ENCODE measurements at regions not wholly inside any gene's neighbourhood (a gene's known extent, or its start where the extent isn't known, plus 50 kb on each side); places are given as distances from the start of the nearest gene placed in this dataset.

DNA sequence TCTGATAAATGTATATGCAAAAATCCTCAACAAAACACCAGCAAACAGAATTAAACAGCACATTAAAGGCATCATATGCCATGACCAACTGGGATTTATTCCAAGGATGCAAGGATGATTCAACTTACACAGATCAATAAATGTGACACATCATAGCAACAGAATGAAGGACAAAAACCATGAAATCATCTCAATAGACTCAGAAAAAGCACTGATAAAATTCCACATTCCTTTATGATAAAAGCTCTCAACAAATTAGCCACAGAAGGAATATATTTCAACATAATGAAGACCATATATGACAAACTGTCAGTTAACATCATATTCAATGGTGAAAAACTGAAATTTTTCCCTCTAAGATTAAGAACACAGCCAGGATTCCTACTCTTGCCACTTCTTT is 691.6 kb downstream of the DIAPH3 start (continued):
- TF ChIP-seq, protein P1, sequence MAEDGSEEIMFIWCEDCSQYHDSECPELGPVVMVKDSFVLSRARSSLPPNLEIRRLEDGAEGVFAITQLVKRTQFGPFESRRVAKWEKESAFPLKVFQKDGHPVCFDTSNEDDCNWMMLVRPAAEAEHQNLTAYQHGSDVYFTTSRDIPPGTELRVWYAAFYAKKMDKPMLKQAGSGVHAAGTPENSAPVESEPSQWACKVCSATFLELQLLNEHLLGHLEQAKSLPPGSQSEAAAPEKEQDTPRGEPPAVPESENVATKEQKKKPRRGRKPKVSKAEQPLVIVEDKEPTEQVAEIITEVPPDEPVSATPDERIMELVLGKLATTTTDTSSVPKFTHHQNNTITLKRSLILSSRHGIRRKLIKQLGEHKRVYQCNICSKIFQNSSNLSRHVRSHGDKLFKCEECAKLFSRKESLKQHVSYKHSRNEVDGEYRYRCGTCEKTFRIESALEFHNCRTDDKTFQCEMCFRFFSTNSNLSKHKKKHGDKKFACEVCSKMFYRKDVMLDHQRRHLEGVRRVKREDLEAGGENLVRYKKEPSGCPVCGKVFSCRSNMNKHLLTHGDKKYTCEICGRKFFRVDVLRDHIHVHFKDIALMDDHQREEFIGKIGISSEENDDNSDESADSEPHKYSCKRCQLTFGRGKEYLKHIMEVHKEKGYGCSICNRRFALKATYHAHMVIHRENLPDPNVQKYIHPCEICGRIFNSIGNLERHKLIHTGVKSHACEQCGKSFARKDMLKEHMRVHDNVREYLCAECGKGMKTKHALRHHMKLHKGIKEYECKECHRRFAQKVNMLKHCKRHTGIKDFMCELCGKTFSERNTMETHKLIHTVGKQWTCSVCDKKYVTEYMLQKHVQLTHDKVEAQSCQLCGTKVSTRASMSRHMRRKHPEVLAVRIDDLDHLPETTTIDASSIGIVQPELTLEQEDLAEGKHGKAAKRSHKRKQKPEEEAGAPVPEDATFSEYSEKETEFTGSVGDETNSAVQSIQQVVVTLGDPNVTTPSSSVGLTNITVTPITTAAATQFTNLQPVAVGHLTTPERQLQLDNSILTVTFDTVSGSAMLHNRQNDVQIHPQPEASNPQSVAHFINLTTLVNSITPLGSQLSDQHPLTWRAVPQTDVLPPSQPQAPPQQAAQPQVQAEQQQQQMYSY (CRISPR knock-in tag; IDR thresholded peaks at IDR 0.05) = no peak
- TF ChIP-seq, protein P2, sequence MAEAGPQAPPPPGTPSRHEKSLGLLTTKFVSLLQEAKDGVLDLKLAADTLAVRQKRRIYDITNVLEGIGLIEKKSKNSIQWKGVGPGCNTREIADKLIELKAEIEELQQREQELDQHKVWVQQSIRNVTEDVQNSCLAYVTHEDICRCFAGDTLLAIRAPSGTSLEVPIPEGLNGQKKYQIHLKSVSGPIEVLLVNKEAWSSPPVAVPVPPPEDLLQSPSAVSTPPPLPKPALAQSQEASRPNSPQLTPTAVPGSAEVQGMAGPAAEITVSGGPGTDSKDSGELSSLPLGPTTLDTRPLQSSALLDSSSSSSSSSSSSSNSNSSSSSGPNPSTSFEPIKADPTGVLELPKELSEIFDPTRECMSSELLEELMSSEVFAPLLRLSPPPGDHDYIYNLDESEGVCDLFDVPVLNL (CRISPR knock-in tag; IDR thresholded peaks at IDR 0.05; ENCODE audit: borderline replicate concordance, low read depth) = no peak
- TF ChIP-seq NFATC4 (CRISPR knock-in tag; IDR thresholded peaks at IDR 0.05) = no peak
- TF ChIP-seq ZBTB21 (CRISPR knock-in tag; IDR thresholded peaks at IDR 0.05; ENCODE audit: borderline replicate concordance) = no peak
- TF ChIP-seq ZNF138 (CRISPR knock-in tag; conservative IDR thresholded peaks at IDR 0.05) = no peak
- no peak for TF ChIP-seq SP1 (CRISPR knock-in tag; conservative IDR thresholded peaks at IDR 0.05)
- no peak for TF ChIP-seq ZNF396 (CRISPR knock-in tag; IDR thresholded peaks at IDR 0.05; ENCODE audit: borderline replicate concordance)

DNA sequence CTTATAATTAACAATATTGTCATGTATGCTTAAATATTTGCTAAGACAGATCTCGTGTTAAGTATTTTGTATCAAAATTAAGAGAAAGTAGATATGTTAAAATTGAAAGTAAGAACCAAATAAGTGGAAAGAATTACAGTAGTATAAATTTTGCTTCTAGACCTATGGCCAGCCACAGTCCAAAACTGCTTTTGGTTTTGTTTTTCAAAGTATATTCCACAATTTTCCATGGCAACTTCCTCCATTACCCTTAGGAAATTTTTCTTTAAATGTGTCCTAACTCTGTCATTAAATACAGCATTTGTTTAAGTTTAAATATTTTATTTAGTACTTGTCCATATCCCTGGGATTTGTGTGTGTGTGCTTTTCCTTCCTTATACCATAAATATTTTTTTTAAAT is 689.0 kb downstream of the DIAPH3 start:
- CTCF ChIA-PET = no interaction called here
- ATAC-seq = no peak

More for the DNA sequence above, 689.0 kb downstream of the DIAPH3 start:
- peaks cover 5% of the 10 kb centered on the region for H3K36me3 Mint-ChIP-seq
- TF ChIP-seq CREB1 (CRISPR knock-in tag; IDR thresholded peaks at IDR 0.05) (no peak), ZNF232 (CRISPR knock-in tag; IDR thresholded peaks at IDR 0.05) (no peak), RELA (CRISPR knock-in tag; IDR thresholded peaks at IDR 0.05; ENCODE audit: borderline replicate concordance) (no peak), EMX1 (CRISPR knock-in tag; IDR thresholded peaks at IDR 0.05) (no peak), ZNF671 (CRISPR knock-in tag; IDR thresholded peaks at IDR 0.05) (no peak), NR3C1 (CRISPR knock-in tag; conservative IDR thresholded peaks at IDR 0.05; ENCODE audit: low read depth) (no peak), GTF2I (CRISPR knock-in tag; conservative IDR thresholded peaks at IDR 0.05) (no peak), ZNF396 (CRISPR knock-in tag; IDR thresholded peaks at IDR 0.05; ENCODE audit: borderline replicate concordance) (no peak)
- TF ChIP-seq, protein P3, sequence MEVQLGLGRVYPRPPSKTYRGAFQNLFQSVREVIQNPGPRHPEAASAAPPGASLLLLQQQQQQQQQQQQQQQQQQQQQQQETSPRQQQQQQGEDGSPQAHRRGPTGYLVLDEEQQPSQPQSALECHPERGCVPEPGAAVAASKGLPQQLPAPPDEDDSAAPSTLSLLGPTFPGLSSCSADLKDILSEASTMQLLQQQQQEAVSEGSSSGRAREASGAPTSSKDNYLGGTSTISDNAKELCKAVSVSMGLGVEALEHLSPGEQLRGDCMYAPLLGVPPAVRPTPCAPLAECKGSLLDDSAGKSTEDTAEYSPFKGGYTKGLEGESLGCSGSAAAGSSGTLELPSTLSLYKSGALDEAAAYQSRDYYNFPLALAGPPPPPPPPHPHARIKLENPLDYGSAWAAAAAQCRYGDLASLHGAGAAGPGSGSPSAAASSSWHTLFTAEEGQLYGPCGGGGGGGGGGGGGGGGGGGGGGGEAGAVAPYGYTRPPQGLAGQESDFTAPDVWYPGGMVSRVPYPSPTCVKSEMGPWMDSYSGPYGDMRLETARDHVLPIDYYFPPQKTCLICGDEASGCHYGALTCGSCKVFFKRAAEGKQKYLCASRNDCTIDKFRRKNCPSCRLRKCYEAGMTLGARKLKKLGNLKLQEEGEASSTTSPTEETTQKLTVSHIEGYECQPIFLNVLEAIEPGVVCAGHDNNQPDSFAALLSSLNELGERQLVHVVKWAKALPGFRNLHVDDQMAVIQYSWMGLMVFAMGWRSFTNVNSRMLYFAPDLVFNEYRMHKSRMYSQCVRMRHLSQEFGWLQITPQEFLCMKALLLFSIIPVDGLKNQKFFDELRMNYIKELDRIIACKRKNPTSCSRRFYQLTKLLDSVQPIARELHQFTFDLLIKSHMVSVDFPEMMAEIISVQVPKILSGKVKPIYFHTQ (CRISPR knock-in tag; IDR thresholded peaks at IDR 0.05) = no peak
- TF ChIP-seq, protein P4, sequence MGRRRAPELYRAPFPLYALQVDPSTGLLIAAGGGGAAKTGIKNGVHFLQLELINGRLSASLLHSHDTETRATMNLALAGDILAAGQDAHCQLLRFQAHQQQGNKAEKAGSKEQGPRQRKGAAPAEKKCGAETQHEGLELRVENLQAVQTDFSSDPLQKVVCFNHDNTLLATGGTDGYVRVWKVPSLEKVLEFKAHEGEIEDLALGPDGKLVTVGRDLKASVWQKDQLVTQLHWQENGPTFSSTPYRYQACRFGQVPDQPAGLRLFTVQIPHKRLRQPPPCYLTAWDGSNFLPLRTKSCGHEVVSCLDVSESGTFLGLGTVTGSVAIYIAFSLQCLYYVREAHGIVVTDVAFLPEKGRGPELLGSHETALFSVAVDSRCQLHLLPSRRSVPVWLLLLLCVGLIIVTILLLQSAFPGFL (CRISPR knock-in tag; IDR thresholded peaks at IDR 0.05; ENCODE audit: borderline replicate concordance) = no peak
- TF ChIP-seq, protein P5, sequence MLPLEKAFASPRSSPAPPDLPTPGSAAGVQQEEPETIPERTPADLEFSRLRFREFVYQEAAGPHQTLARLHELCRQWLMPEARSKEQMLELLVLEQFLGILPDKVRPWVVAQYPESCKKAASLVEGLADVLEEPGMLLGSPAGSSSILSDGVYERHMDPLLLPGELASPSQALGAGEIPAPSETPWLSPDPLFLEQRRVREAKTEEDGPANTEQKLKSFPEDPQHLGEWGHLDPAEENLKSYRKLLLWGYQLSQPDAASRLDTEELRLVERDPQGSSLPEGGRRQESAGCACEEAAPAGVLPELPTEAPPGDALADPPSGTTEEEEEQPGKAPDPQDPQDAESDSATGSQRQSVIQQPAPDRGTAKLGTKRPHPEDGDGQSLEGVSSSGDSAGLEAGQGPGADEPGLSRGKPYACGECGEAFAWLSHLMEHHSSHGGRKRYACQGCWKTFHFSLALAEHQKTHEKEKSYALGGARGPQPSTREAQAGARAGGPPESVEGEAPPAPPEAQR (CRISPR knock-in tag; IDR thresholded peaks at IDR 0.05) = no peak
- no peak for DNase-seq (ENCODE audit: low spot score)
- H3K27me3 Mint-ChIP-seq (ENCODE audit: low read depth) = peaks cover 36% of the 10 kb centered on the region
- POLR2A ChIA-PET = no interaction called here
- H3K9me3 Mint-ChIP-seq = peaks cover 2% of the 10 kb centered on the region
- peaks cover 56% of the 10 kb centered on the region for H3K4me1 Mint-ChIP-seq
- H3K4me3 Mint-ChIP-seq = no peak overlapping the region
- H3K27ac Mint-ChIP-seq = no peak overlapping the region

All from WTC11 (cell line).